ENCODE measurements at regions not wholly inside any gene's neighbourhood (a gene's known extent, or its start where the extent isn't known, plus 50 kb on each side); places are given as distances from the start of the nearest gene placed in this dataset.

- TF ChIP-seq, protein P1, sequence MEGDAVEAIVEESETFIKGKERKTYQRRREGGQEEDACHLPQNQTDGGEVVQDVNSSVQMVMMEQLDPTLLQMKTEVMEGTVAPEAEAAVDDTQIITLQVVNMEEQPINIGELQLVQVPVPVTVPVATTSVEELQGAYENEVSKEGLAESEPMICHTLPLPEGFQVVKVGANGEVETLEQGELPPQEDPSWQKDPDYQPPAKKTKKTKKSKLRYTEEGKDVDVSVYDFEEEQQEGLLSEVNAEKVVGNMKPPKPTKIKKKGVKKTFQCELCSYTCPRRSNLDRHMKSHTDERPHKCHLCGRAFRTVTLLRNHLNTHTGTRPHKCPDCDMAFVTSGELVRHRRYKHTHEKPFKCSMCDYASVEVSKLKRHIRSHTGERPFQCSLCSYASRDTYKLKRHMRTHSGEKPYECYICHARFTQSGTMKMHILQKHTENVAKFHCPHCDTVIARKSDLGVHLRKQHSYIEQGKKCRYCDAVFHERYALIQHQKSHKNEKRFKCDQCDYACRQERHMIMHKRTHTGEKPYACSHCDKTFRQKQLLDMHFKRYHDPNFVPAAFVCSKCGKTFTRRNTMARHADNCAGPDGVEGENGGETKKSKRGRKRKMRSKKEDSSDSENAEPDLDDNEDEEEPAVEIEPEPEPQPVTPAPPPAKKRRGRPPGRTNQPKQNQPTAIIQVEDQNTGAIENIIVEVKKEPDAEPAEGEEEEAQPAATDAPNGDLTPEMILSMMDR (IDR thresholded peaks at IDR 0.05) = no peak
- TF ChIP-seq POLR2A (IDR thresholded peaks at IDR 0.05) (no peak), POLR2AphosphoS5 (IDR thresholded peaks at IDR 0.05) (no peak), EP300 (IDR thresholded peaks at IDR 0.05) (no peak)
These were observed 446.4 kb upstream of the KLF6 start for GRCh38 chr10:4231439-4231838.
